HG03060 (cell line): ENCODE measurements at regions not wholly inside any gene's neighbourhood (a gene's known extent, or its start where the extent isn't known, plus 50 kb on each side); places are given as distances from the start of the nearest gene placed in this dataset.
"Not testable (repeated sequence)": the region's sequence is repeated elsewhere in the genome, so short reads cannot be mapped to it uniquely, and the experiment has no call there.

Source experiments
- ATAC-seq: cut with Tn5 transposase; IDR thresholded peaks from one replicate; pipeline ENCODE4 v1.9.1; 2021; ENCODE audit warnings: low read depth, moderate number of reproducible peaks; ENCODE audit not compliant: unreplicated experiment

DNA sequence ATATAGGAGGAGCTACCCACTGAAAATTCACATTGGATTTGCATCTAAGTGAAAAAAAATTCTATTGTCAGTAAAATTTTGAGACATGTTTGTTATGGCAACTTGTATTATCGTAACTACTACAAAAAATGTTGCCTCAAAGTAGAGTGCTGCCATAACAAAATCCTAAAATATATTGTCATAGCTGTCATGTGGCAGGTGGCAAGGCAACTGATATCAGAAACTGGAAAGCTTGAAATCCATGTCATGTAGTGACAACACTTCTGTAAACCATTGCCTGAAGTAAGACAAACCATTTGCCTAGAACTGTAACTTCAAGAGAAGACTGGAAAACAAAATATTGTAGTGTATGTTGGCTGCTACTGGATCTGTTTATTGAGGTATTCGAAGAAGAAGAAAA lies 697.5 kb upstream of the CELF4 start:
- ATAC-seq: no peak

DNA sequence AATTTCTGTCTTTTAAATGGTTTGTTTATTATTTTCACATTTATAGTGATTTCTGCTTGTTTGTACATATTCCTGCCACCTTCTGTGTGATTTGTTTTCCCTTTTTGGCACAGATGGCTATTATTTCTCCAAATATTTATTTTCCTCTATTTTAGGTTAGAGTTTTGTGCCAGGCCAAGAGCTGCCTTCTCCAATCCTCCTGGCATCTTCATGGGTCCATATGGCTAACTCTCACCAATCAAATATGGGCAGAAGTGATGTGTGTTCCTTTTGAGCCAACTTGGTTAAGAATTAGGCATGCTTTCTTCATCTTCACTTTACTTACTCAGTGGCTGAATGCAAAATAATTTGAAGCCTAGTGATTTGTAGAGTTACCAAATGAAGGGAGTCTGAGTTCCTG lies 697.1 kb upstream of the CELF4 start:
- ATAC-seq: no peak

- ATAC-seq: no peak
These were observed 692.1 kb upstream of the CELF4 start for GRCh38 chr18:38257661-38258060.

GRCh38 chr18:38256366-38256765 lies 690.8 kb upstream of the CELF4 start:
- no peak for ATAC-seq

DNA sequence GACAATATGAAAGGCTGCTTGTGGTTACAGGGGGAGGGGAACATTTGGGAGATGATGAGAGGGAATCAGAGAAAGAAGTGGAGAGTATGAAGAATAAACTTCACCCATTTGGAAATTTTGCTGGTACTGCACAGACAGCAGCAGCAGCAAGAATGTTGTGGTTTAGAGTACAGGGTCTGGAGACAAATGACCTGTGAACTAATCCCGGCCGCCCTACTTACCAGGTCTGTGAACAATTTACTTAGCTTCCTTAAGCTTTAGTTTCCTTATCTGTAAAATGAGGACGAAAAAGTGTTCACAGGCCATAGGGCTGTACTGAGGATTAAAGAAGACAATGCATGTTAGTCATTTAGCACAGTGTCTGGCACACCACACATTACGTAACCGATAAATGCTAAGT lies 685.4 kb upstream of the CELF4 start:
- ATAC-seq: no peak

- ATAC-seq: no peak
These were observed 678.9 kb upstream of the CELF4 start for GRCh38 chr18:38244480-38244879.

DNA sequence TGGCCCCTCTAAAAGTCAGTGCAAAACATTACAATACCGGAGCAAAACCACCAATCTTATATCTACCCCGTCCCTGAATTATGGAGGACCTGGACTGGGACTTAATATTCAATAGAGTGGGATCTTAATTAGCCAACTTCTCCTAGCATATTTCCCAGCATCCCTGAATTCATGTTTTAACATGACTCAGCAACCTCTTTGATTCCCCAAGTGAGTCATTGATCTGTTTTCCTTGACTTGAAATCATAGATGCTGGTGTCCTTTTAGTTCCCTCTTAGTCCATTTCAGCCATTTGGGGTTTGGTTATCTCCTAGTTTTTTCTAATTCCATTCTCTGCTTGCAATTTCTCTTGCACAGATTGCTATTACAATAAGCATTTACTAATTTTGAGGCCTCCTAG lies 677.7 kb upstream of the CELF4 start:
- ATAC-seq: no peak

DNA sequence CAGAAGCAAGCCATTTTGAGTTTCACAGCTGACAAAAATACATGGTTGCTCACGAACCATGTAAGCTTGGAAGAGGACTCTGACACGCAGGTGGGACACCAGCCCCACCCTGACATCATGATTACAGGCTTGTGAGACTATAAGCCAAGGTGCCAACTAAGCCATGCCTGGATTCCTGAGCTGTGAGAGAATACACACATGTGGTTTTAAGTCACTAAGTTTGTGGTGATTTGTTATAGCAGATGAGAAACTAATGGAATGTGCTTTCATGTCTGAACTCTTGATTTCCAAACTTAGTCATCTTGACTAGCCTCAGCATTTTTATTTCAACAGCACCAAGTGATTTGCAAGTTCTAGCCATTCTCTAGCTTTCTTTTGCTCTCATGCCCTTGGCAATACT lies 676.1 kb upstream of the CELF4 start:
- ATAC-seq: no peak

GRCh38 chr18:38241216-38241615 lies 675.6 kb upstream of the CELF4 start:
- ATAC-seq: no peak

DNA sequence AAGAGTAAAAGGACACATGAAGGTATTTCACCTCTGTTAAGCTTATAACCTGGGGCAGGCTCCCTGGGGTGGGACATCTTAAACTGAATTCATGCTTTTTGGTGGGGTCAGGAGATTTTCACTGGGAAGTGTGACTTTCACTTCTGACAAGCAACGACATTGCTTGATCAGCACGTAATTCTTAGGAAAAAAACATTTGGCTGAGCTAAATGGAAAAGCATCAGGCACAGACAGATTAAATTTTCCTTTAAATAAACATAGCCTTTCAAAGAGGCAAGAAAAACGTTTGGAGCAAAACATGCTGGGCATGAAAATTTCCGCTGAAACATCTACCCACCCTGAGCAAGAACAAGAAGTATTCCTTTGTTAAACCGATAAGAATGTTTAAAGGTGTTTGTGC lies 674.0 kb upstream of the CELF4 start:
- ATAC-seq: no peak

DNA sequence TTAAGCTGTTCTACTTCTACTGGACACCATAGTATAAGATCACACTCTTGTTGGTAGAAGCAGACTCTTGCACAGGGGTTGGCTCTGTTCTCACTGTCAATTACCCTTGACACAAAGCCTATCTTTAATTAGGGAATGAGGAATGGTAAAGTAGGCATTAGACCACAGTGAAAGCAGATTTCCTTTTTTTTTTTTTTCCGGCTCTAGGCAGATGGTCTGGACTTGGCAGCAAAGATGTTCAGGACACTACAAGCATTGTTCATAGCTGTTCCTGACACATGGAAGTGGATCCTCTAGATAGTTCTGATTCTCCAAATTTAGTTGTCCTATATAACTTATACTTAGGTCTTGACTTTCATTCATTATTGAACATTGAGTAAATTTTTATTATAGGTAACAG lies 672.2 kb upstream of the CELF4 start:
- ATAC-seq: no peak

DNA sequence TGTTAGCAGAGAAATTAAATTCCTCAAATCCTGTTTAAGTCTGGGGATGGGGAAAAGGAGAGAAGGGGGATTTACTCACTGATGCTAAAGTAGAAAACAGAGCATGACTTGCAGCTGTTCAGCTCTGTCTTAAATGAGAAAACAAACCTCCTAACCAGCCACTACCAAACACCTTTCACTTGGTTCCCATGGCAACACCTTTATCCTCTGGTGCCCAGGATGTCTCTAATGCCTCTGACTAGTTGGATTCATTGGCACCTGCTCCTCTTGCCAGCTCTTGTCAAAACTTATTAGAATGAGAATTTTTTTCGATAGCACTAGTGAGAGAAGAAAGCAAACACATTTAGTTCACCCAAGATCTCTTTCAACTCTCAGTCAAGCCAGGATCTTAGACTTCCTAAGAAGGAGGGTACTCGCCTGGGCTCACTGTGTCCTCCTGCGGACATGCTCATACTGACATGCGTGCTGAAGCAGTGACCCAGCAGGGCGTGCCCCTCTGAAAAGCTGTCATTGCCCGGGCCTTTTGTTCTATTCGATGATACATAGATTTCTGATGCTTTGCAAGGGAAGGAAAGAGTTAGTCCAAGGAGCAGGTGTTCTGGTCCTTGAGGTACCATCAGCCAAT lies 656.0 kb upstream of the CELF4 start:
- no peak for ATAC-seq

DNA sequence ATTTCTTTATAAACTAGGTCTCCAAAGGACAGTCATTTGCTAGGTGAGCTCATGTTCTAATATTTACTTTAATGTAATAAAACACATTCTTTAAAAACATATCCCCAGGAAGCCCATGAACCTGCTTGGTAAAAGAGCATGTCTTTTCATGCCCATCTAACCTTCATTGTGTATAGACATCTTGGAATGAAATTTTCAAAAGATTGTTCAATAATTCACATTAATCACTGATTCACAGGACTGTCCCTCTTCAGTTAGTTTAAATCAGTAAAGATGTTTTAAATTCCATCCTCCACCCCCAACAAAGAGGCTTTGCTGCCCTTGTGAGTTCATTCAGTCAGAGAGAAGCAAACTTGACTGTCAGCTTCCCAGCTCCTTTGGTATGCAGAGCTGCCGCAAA lies 633.4 kb upstream of the CELF4 start:
- ATAC-seq: no peak

DNA sequence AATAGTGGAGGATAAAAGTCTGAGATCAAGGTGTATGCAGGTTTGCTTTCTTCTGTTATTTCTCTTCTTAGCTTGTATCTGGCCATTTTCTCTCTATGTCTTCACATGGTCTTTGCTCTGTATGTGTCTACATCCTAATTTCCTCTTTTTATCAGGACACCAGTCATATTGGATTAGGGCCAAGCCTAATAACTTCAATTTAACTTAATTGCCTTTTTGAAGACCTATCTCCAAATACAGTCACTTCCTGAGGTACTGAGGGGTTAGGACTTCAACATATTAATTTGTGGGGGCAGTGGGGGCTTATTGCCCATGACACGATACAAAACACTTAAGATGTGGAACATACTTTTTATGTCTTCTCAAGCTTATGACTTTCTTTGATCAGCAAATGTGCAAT lies 632.9 kb upstream of the CELF4 start:
- no peak for ATAC-seq

- no peak for ATAC-seq
These were observed 620.9 kb upstream of the CELF4 start for GRCh38 chr18:38186491-38186890.

DNA sequence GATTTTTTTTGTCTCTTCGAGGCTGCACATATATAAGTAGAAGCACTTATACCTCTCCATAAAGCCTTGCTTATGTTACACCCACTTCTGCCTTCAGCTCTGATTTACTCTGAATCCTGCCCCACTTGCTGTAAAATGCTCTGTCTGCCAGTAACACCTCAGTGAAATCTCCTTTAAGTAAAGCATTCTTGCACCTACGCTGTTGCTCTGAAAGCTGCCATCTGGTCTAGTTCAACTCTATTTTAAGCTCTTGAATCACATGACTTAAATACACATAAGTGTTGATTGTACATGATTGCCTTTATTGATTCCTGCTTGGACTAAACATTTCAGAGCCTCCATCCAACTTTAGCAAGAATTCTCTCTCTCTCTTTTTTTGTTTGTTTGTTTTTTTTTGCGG lies 609.0 kb upstream of the CELF4 start:
- no peak for ATAC-seq

DNA sequence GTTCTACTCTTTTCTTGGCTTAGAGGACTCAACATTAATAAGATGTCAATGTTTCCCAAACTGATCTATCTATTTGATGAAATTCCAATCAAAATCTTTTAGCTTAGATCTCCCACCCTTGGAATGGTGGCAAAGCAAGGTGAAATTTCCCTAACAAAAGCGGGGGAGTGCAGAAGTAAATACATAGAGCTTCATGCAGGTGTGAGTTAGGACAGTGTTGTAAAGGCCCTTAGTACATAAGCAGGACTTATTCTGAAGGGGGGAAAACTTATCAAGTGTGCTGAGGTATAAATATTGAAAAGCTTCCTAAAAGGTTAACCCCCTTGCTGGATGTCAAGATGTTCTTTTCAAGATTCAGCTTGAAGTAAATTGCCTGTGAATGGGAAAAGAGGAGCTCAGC lies 608.6 kb upstream of the CELF4 start:
- no peak for ATAC-seq

DNA sequence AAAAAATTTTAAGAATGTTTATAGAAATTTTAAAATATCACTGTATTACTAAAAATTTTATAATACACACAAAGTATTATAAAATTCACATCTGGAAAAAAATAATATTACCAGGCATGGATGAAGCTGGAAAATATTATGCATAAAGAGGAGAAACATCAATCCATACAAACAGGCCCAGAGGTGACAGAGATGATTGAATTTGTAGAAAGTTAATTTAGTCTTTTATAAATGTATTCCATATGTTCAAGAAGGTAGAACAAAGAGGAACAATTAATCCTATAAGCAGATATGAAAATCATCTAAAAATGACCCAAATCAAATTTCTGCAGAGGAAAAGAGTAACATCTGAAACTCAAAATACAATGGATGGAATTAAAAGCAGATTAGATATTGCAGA lies 605.2 kb upstream of the CELF4 start:
- no peak for ATAC-seq

DNA sequence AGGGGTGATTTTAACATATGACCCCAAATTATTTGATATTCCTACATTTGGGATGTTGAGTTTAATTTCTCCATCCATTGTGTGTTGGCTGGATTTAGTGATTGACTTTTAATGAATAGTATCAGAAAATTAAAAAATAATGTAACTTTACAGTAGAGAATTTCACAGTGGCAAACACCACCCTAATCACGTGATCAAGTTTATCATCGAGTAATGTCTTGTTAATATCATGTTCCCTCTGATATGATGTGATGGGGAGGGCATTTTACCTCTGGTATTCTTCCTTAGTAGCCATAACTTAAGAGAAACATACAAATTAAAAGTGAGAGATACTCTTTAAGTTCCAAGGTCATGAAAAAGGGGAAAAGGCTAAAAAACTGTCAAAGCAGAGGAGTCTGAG lies 602.0 kb upstream of the CELF4 start:
- no peak for ATAC-seq

DNA sequence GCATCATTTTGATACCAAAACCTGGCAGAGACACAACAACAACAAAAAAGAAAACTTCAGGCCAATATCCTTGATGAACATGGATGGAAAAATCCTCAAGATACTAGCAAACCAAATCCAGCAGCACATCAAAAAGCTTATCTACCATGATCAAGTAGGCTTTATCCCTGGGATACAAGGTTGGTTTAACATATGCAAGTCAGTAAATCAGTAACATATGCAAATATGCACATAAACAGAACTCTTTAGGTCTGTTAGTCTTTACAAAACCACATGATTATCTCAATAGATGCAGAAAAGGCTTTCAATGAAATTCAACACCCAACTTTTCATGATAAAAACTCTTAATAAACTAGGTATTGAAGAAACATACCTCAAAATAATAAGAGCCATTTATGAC lies 587.5 kb upstream of the CELF4 start:
- not testable (repeated sequence) for ATAC-seq

GRCh38 chr18:38116716-38117115 lies 551.1 kb upstream of the CELF4 start:
- ATAC-seq: no peak

DNA sequence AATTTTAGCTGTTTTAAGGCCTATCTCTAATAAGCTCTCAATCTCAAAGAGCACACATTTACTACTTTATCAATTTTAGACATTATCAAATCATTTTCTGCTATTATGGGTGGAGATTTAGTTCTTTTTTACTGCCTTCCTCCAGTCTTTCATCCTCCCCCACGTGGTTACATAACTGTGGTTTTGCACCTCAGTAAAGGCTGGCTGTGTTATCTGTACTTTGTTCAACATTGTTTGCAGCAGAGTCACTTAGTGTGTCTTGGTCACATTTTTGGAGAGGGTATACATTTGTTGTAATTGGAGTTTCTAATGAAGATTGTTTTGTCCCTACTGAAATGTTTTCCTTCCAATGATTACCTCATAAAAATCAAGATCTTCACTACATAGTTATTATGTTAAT lies 549.6 kb upstream of the CELF4 start:
- no peak for ATAC-seq

GRCh38 chr18:38087538-38087937 lies 521.9 kb upstream of the CELF4 start:
- ATAC-seq: no peak
